NB4 (cell line): ENCODE measurements at regions not wholly inside any gene's neighbourhood (a gene's known extent, or its start where the extent isn't known, plus 50 kb on each side); places are given as distances from the start of the nearest gene placed in this dataset.

Source experiments
- DNase-seq: peaks from one replicate; pipeline ENCODE4 v3.0.0; 2010; ENCODE audit warnings: low read depth
- H3K4me3 ChIP-seq: one replicate; pipeline ENCODE4 v1.5.1; 2011; ENCODE audit warnings: mild to moderate bottlenecking, low read depth, low read length, moderate library complexity
- CTCF ChIP-seq: IDR thresholded peaks from one replicate; pipeline ENCODE4 v1.5.1; 2012; ENCODE audit warnings: low read depth, low read length
- MAX ChIP-seq: IDR thresholded peaks from 2 replicates; pipeline ENCODE4 v1.6.1; 2011; ENCODE audit warnings: low read depth, low read length
- MYC ChIP-seq: IDR thresholded peaks from 2 replicates; pipeline ENCODE4 v1.6.1; 2011; ENCODE audit warnings: low read depth, low read length
- POLR2A ChIP-seq: IDR thresholded peaks from 2 replicates; pipeline ENCODE4 v1.6.1; 2011; ENCODE audit warnings: mild to moderate bottlenecking; ENCODE audit not compliant: insufficient read length; ENCODE audit errors: extremely low read depth

- H3K4me3 ChIP-seq: no peak overlapping the region
- no peak for DNase-seq
- TF ChIP-seq CTCF (no peak), MAX (no peak), POLR2A (no peak), MYC (no peak)
These were observed 238.1 kb downstream of the ZNF248 start for GRCh38 chr10:37619336-37619735.

GRCh38 chr10:37588299-37588698 lies 269.1 kb downstream of the ZNF248 start:
- no peak for DNase-seq
- H3K4me3 ChIP-seq: no peak overlapping the region
- TF ChIP-seq POLR2A (no peak), MAX (no peak), CTCF (no peak), MYC (no peak)

- no peak overlapping the region for H3K4me3 ChIP-seq
- no peak for DNase-seq
- TF ChIP-seq MAX (no peak), MYC (no peak), CTCF (no peak), POLR2A (no peak)
These were observed 272.8 kb downstream of the ZNF248 start for GRCh38 chr10:37584643-37585042.

GRCh38 chr10:37582237-37582636 lies 275.2 kb downstream of the ZNF248 start:
- no peak for DNase-seq

GRCh38 chr10:37576154-37576553 lies 281.3 kb downstream of the ZNF248 start:
- no peak overlapping the region for H3K4me3 ChIP-seq
- TF ChIP-seq CTCF (no peak), POLR2A (no peak), MAX (no peak), MYC (no peak)
- no peak for DNase-seq

More at GRCh38 chr10:37582237-37582636, 275.2 kb downstream of the ZNF248 start:
- TF ChIP-seq MAX (no peak), MYC (no peak), CTCF (no peak), POLR2A (no peak)
- no peak overlapping the region for H3K4me3 ChIP-seq

GRCh38 chr10:37572206-37572605 lies 285.2 kb downstream of the ZNF248 start:
- TF ChIP-seq MYC (no peak), MAX (peak; percentile 26; the same call in 1 of the 2 replicates), CTCF (no peak), POLR2A (no peak)
- no peak for DNase-seq

More at GRCh38 chr10:37572206-37572605, 285.2 kb downstream of the ZNF248 start:
- H3K4me3 ChIP-seq: no peak overlapping the region
